Astrocyte (in vitro differentiated cells and primary cell): ENCODE measurements at regions not wholly inside any gene's neighbourhood (a gene's known extent, or its start where the extent isn't known, plus 50 kb on each side); places are given as distances from the start of the nearest gene placed in this dataset.

ENCODE experiments used
- CTCF ChIP-seq: IDR thresholded peaks from 2 replicates; pipeline ENCODE4 v1.5.1; 2011; ENCODE audit warnings: low read depth, mild to moderate bottlenecking, inconsistent platforms, low read length, moderate library complexity; ENCODE audit not compliant: insufficient read depth
- EZH2 ChIP-seq: IDR thresholded peaks from 2 replicates; pipeline ENCODE4 v1.6.1; 2012; ENCODE audit warnings: mild to moderate bottlenecking, low read length, inconsistent platforms; ENCODE audit not compliant: insufficient read depth

- TF ChIP-seq CTCF (no peak), EZH2 (no peak)
These were observed 705.2 kb upstream of the LINC00305 start for GRCh38 chr18:64854112-64854511.
